Adipocyte (in vitro differentiated cells): ENCODE measurements at regions not wholly inside any gene's neighbourhood (a gene's known extent, or its start where the extent isn't known, plus 50 kb on each side); places are given as distances from the start of the nearest gene placed in this dataset.

Experiments
- DNase-seq: peaks from one replicate; pipeline ENCODE4 v3.0.0-alpha.2; 2015; ENCODE audit warnings: low read depth
- H3K27me3 ChIP-seq: replicated peaks from 2 replicates; pipeline ENCODE4 v1.7.0; 2013; ENCODE audit warnings: mild to moderate bottlenecking, low read length, moderate library complexity; ENCODE audit not compliant: control insufficient read depth, insufficient read depth
- H3K36me3 ChIP-seq: 2 replicates; pipeline ENCODE4 v1.7.0; 2013; ENCODE audit warnings: low read length, mild to moderate bottlenecking, moderate library complexity; ENCODE audit not compliant: control insufficient read depth, insufficient read depth, severe bottlenecking
- H3K4me1 ChIP-seq: 2 replicates; pipeline ENCODE4 v1.7.0; 2013; ENCODE audit warnings: mild to moderate bottlenecking, low read length, moderate library complexity; ENCODE audit not compliant: control insufficient read depth, insufficient read depth
- H3K4me3 ChIP-seq: 2 replicates; pipeline ENCODE4 v1.7.0; 2013; ENCODE audit warnings: mild to moderate bottlenecking, low read length, moderate library complexity
- H3K9ac ChIP-seq: 2 replicates; pipeline ENCODE4 v1.7.0; 2013; ENCODE audit warnings: mild to moderate bottlenecking, low read length, moderate library complexity
- H3K9me3 ChIP-seq: 2 replicates; pipeline ENCODE4 v1.7.0; 2013; ENCODE audit warnings: mild to moderate bottlenecking, low read length, moderate library complexity; ENCODE audit not compliant: control insufficient read depth

DNA sequence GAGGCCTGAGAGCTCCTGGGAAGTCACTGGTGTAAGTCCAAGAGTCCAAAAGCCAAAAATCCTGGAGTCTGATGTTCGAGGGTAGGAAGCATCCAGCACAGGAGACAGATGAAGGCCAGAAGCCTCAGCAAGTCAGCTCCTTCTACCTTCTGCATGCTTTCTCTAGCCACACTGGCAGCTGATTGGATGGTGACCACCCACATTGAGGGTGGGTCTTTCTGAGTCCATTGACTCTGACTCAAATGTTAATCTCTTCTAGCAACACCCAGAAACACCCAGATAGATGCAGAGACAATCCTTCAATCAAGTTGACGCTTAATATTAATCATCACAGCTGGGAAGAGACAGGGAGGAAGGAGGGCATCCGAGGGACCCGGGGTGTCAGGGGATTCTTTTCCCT is 305.8 kb downstream of the AACS start:
- Histone ChIP-seq H3K4me1 (no peaks in the 10 kb centered on the region), H3K4me3 (no peak overlapping the region), H3K36me3 (no peaks in the 10 kb centered on the region), H3K9me3 (peaks cover 8% of the 10 kb centered on the region), H3K27me3 (no peaks in the 10 kb centered on the region), H3K9ac (no peak overlapping the region)
- no peak for DNase-seq

GRCh38 chr12:125372085-125372484 is 306.9 kb downstream of the AACS start:
- Histone ChIP-seq H3K27me3 (no peaks in the 10 kb centered on the region), H3K4me1 (no peaks in the 10 kb centered on the region), H3K9me3 (peaks cover 8% of the 10 kb centered on the region), H3K4me3 (no peak overlapping the region), H3K36me3 (no peaks in the 10 kb centered on the region), H3K9ac (no peak overlapping the region)
- no peak for DNase-seq

GRCh38 chr12:125373375-125373774 is 308.1 kb downstream of the AACS start:
- no peak overlapping the region for H3K9ac ChIP-seq
- no peak overlapping the region for H3K4me3 ChIP-seq
- H3K9me3 ChIP-seq = peaks cover 1% of the 10 kb centered on the region
- H3K36me3 ChIP-seq = no peaks in the 10 kb centered on the region
- no peak for DNase-seq
- no peaks in the 10 kb centered on the region for H3K4me1 ChIP-seq
- no peaks in the 10 kb centered on the region for H3K27me3 ChIP-seq

- no peaks in the 10 kb centered on the region for H3K27me3 ChIP-seq
- no peaks in the 10 kb centered on the region for H3K4me1 ChIP-seq
- H3K36me3 ChIP-seq = no peaks in the 10 kb centered on the region
- no peak overlapping the region for H3K9ac ChIP-seq
- peaks cover 12% of the 10 kb centered on the region for H3K9me3 ChIP-seq
- DNase-seq = no peak
- no peak overlapping the region for H3K4me3 ChIP-seq
Observed at GRCh38 chr12:125376422-125376821, 311.2 kb downstream of the AACS start.

DNA sequence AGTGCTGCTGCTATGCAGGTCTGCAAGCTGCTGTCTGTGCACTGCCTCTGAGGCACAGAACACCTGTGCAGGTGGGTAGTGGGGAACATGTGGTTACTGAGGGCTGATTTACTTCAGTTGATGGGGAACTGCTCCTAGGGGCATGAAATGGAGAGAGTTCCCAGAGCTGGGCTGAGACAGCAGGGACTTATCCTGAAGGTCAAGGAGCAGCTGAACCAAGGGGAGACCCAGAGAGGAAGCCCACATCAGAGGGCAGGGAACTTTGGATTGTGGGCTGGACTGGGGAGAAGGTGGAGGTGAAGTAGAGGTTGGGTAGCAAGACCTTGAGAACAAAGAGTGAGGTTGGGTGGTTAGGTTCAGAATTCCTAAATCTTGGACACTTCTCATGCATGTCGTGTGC is 311.9 kb downstream of the AACS start:
- Histone ChIP-seq H3K9me3 (peaks cover 12% of the 10 kb centered on the region), H3K4me1 (no peaks in the 10 kb centered on the region), H3K27me3 (no peaks in the 10 kb centered on the region), H3K36me3 (no peaks in the 10 kb centered on the region), H3K4me3 (no peak overlapping the region), H3K9ac (no peak overlapping the region)
- DNase-seq = no peak

DNA sequence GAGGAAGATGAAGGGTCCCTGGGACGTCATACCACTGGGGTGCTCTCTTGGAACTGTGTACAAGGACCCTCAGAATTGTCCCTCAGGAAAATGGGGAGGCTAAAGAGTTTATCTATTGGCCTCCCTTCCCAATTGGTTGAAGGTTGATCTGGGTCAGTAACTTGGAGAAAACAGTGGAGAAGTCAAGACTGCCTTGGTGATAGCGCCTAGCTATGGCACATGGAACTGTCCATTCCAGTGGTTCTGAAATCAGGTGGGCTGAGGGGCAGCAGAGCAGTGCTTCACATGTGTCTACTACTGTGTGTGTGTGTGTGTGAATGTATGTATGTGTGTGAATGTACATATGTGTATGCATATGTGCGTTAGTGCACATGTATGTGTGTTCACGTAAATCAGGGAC is 316.1 kb downstream of the AACS start:
- no peak for DNase-seq
- H3K4me3 ChIP-seq = no peak overlapping the region
- H3K9ac ChIP-seq = no peak overlapping the region
- H3K4me1 ChIP-seq = no peaks in the 10 kb centered on the region
- no peaks in the 10 kb centered on the region for H3K27me3 ChIP-seq
- no peaks in the 10 kb centered on the region for H3K36me3 ChIP-seq
- peaks cover 12% of the 10 kb centered on the region for H3K9me3 ChIP-seq

- no peak for DNase-seq
- no peaks in the 10 kb centered on the region for H3K36me3 ChIP-seq
- H3K4me3 ChIP-seq = no peak overlapping the region
- no peak overlapping the region for H3K9ac ChIP-seq
- no peaks in the 10 kb centered on the region for H3K27me3 ChIP-seq
- peaks cover 12% of the 10 kb centered on the region for H3K9me3 ChIP-seq
- no peaks in the 10 kb centered on the region for H3K4me1 ChIP-seq
Observed at GRCh38 chr12:125382926-125383325, 317.7 kb downstream of the AACS start.

- no peaks in the 10 kb centered on the region for H3K36me3 ChIP-seq
- no peaks in the 10 kb centered on the region for H3K27me3 ChIP-seq
- H3K9me3 ChIP-seq = peaks cover 5% of the 10 kb centered on the region
- H3K9ac ChIP-seq = no peak overlapping the region
- no peak overlapping the region for H3K4me3 ChIP-seq
- H3K4me1 ChIP-seq = no peaks in the 10 kb centered on the region
- DNase-seq = no peak
Observed at GRCh38 chr12:125386652-125387051, 321.4 kb downstream of the AACS start.

- Histone ChIP-seq H3K4me3 (no peak overlapping the region), H3K4me1 (no peaks in the 10 kb centered on the region)
- no peak for DNase-seq
Observed at GRCh38 chr12:125387206-125387605, 322.0 kb downstream of the AACS start.

DNA sequence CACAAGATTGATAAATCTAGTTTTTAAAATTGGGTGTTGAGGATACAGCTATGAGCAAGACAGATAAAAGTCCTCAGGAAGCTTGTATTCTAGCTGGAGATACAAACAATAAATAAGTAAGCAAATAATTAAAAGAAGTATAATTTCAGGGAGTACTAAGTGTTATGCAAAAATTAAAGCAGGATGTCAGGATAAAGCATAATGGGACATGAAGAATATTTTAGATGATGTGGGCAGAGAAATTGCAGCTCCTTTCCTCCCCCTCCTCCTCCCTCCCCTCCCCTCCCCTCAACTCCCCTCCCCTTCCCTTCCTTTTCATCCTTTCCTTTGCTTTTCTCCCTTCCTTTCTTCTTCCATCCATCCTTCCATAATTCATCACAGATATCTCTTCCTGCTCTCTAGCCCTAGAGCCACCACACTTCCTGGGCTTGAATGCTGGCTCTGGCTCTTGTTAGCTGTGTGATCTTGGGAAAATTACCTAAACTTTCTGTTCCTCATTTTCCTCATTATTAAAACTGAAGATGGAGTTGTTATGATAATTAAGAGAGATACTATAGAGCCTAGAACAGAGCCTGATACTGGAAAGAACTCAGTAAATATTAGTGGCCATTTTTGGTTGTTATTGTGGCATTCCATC is 323.9 kb downstream of the AACS start:
- Histone ChIP-seq H3K36me3 (no peaks in the 10 kb centered on the region), H3K9ac (no peak overlapping the region), H3K27me3 (no peaks in the 10 kb centered on the region), H3K4me1 (no peaks in the 10 kb centered on the region), H3K9me3 (peaks cover 5% of the 10 kb centered on the region), H3K4me3 (no peak overlapping the region)
- no peak for DNase-seq

More at GRCh38 chr12:125387206-125387605, 322.0 kb downstream of the AACS start:
- Histone ChIP-seq H3K27me3 (no peaks in the 10 kb centered on the region), H3K9me3 (peaks cover 5% of the 10 kb centered on the region), H3K36me3 (no peaks in the 10 kb centered on the region), H3K9ac (no peak overlapping the region)

- Histone ChIP-seq H3K27me3 (no peaks in the 10 kb centered on the region), H3K36me3 (no peaks in the 10 kb centered on the region), H3K4me1 (no peaks in the 10 kb centered on the region), H3K9ac (no peak overlapping the region), H3K4me3 (no peak overlapping the region), H3K9me3 (peaks cover 12% of the 10 kb centered on the region)
- DNase-seq = no peak
Observed at GRCh38 chr12:125393569-125393968, 328.3 kb downstream of the AACS start.

- no peaks in the 10 kb centered on the region for H3K36me3 ChIP-seq
- H3K27me3 ChIP-seq = no peaks in the 10 kb centered on the region
- H3K9me3 ChIP-seq = peaks cover 16% of the 10 kb centered on the region
- no peak for DNase-seq
- no peaks in the 10 kb centered on the region for H3K4me1 ChIP-seq
- H3K9ac ChIP-seq = no peak overlapping the region
- no peak overlapping the region for H3K4me3 ChIP-seq
Observed at GRCh38 chr12:125395583-125396215, 330.5 kb downstream of the AACS start.
